GM12878 (cell line): ENCODE measurements at regions not wholly inside any gene's neighbourhood (a gene's known extent, or its start where the extent isn't known, plus 50 kb on each side); places are given as distances from the start of the nearest gene placed in this dataset.

Source experiments
- ATAC-seq: fragments of 200-7000 bp; cut with Tn5 transposase; 3 replicates; pipeline ENCODE4 v1.9.1; 2020; ENCODE audit warnings: mild to moderate bottlenecking, moderate library complexity
- BruUV-seq: library from RNA; stranded (reverse); fragments of 400-500 nt; replicated peaks from 2 replicates; lab custom pipeline; 2021; lab: Mats Ljungman, UMichigan
- CTCF ChIA-PET: fragments of 300-600 bp; sonication (Branson Sonifier 250); formaldehyde crosslinking; extraction: SDS; loops from one replicate; lab custom pipeline; 2021; ENCODE audit warnings: inconsistent platforms; lab: Yijun Ruan, JAX
- POLR2A ChIA-PET: fragments of 350-600 bp; formaldehyde crosslinking; extraction: SDS; loops from one replicate; lab custom pipeline; 2021; ENCODE audit warnings: inconsistent platforms; lab: Charles Lee
- RAD21 ChIA-PET: fragments of 300-600 bp; sonication (Branson Sonifier 250); formaldehyde crosslinking; loops from one replicate; lab custom pipeline; 2023; ENCODE audit warnings: antibody characterized with exemption; ENCODE audit not compliant: unreplicated experiment; lab: Charles Lee
- SMC1A ChIA-PET: fragments of 300-600 bp; sonication (Branson Sonifier 250); formaldehyde crosslinking; loops from one replicate; lab custom pipeline; 2023; ENCODE audit not compliant: unreplicated experiment, uncharacterized antibody; lab: Charles Lee
- DNase-seq: peaks from one replicate; pipeline ENCODE4 v3.0.0-alpha.2; 2011; ENCODE audit warnings: low read depth, low spot score
- FAIRE-seq: peaks from 3 replicates; lab custom pipeline; 2011; peaks lifted over from hg19 to GRCh38; lab: Jason Lieb, UNC
- H2AFZ ChIP-seq: 2 replicates; pipeline ENCODE4 v1.6.0; 2011; ENCODE audit warnings: low read depth, low read length, control low read depth; ENCODE audit not compliant: control insufficient read depth
- H3K27ac ChIP-seq: 2 replicates; pipeline ENCODE4 v1.5.1; 2011; ENCODE audit warnings: control low read depth; ENCODE audit not compliant: control insufficient read depth, insufficient read depth
- H3K27me3 ChIP-seq, 2 experiments: replicated peaks in 1 of 2; 2 replicates each; pipeline versions ENCODE4 v1.6.0 to v1.6.1; 2011; ENCODE audit warnings: low read length in 1 of 2; ENCODE audit not compliant: control insufficient read depth in 2 of 2, insufficient read depth in 2 of 2
- H3K36me3 ChIP-seq, 2 experiments: 2 replicates each; pipeline ENCODE4 v1.5.1; 2011; ENCODE audit warnings: low read length in 1 of 2; ENCODE audit not compliant: control insufficient read depth in 2 of 2, insufficient read depth in 2 of 2
- H3K4me1 ChIP-seq: 2 replicates; pipeline ENCODE4 v1.6.1; 2011; ENCODE audit warnings: mild to moderate bottlenecking, low read length, moderate library complexity, mixed read lengths; ENCODE audit not compliant: control insufficient read depth, insufficient read depth
- H3K4me2 ChIP-seq: 2 replicates; pipeline ENCODE4 v1.6.0; 2011; ENCODE audit warnings: control low read depth; ENCODE audit not compliant: control insufficient read depth, insufficient read depth
- H3K4me3 ChIP-seq: fragments of 200-600 bp; sonication (generic); 2 replicates; pipeline ENCODE4 v1.5.1; 2016
- H3K79me2 ChIP-seq: 2 replicates; pipeline ENCODE4 v1.6.0; 2011; ENCODE audit warnings: low read length; ENCODE audit not compliant: control insufficient read depth, insufficient read depth
- H3K9ac ChIP-seq: 2 replicates; pipeline ENCODE4 v1.8.0; 2011; ENCODE audit warnings: low read length, control low read depth, mixed read lengths; ENCODE audit not compliant: control insufficient read depth, insufficient read depth
- H3K9me3 ChIP-seq: replicated peaks from 3 replicates; pipeline ENCODE4 v1.5.1; 2011; ENCODE audit warnings: mild to moderate bottlenecking, low read length; ENCODE audit not compliant: control insufficient read depth, insufficient read depth
- H4K20me1 ChIP-seq: 2 replicates; pipeline ENCODE4 v1.6.0; 2011; ENCODE audit not compliant: control insufficient read depth, insufficient read depth
- BACH1 ChIP-seq: fragments of 450-650 bp; IDR thresholded peaks from 2 replicates; pipeline ENCODE4 v1.6.1; 2017; ENCODE audit warnings: mild to moderate bottlenecking, borderline replicate concordance
- EED ChIP-seq: sonication (generic); IDR thresholded peaks from 2 replicates; pipeline ENCODE4 v1.6.1; 2016; ENCODE audit warnings: antibody characterized with exemption, low read depth
- ESRRA ChIP-seq: IDR thresholded peaks from 2 replicates; pipeline ENCODE4 v1.6.1; 2012; ENCODE audit warnings: mild to moderate bottlenecking, low read length, improper control_type of control experiment
- FOXK2 ChIP-seq: fragments of 450-650 bp; IDR thresholded peaks from 2 replicates; pipeline ENCODE4 v1.6.1; 2017; ENCODE audit warnings: mild to moderate bottlenecking, moderate library complexity
- HDAC6 ChIP-seq: fragments of 200-600 bp; sonication (generic); IDR thresholded peaks from one replicate; pipeline ENCODE4 v1.8.0; 2017; ENCODE audit warnings: antibody characterized with exemption; ENCODE audit not compliant: unreplicated experiment
- IKZF2 ChIP-seq, 2 experiments: fragments of 450-650 bp; IDR thresholded peaks; 2 replicates each; pipeline ENCODE4 v1.6.1; 2017; ENCODE audit warnings: mild to moderate bottlenecking in 2 of 2, moderate library complexity in 2 of 2
- JUNB ChIP-seq: IDR thresholded peaks from 2 replicates; pipeline ENCODE4 v1.6.1; 2016; ENCODE audit warnings: antibody characterized with exemption, mild to moderate bottlenecking
- MYC ChIP-seq: IDR thresholded peaks from 2 replicates; pipeline ENCODE4 v1.6.1; 2011; ENCODE audit warnings: mild to moderate bottlenecking, low read length, moderate library complexity, inconsistent platforms; ENCODE audit not compliant: insufficient read depth, insufficient replicate concordance, insufficient read length, severe bottlenecking
- NFIC ChIP-seq: IDR thresholded peaks from 2 replicates; pipeline ENCODE4 v1.6.1; 2012; ENCODE audit warnings: low read depth, mild to moderate bottlenecking, inconsistent platforms, low read length, moderate library complexity
- NR2C1 ChIP-seq: fragments of 450-650 bp; IDR thresholded peaks from 2 replicates; pipeline ENCODE4 v1.6.1; 2017; ENCODE audit warnings: antibody characterized with exemption, mild to moderate bottlenecking, moderate library complexity
- RB1 ChIP-seq: fragments of 450-650 bp; formaldehyde crosslinking; IDR thresholded peaks from 2 replicates; pipeline ENCODE4 v1.6.1; 2017; ENCODE audit warnings: mild to moderate bottlenecking, borderline replicate concordance
- RUNX3 ChIP-seq: IDR thresholded peaks from 2 replicates; pipeline ENCODE4 v1.6.1; 2012; ENCODE audit warnings: low read length, inconsistent platforms
- TBL1XR1 ChIP-seq: IDR thresholded peaks from 2 replicates; pipeline ENCODE4 v1.6.1; 2012; ENCODE audit warnings: low read depth, low read length, improper control_type of control experiment
- TCF7 ChIP-seq: IDR thresholded peaks from 2 replicates; pipeline ENCODE4 v1.6.1; 2014; ENCODE audit warnings: antibody characterized with exemption, borderline replicate concordance
- ZNF217 ChIP-seq: fragments of 450-650 bp; IDR thresholded peaks from 2 replicates; pipeline ENCODE4 v1.6.1; 2017; ENCODE audit warnings: antibody characterized with exemption, mild to moderate bottlenecking
- ZNF622 ChIP-seq: fragments of 450-650 bp; IDR thresholded peaks from 2 replicates; pipeline ENCODE4 v1.6.1; 2017; ENCODE audit warnings: mild to moderate bottlenecking, inconsistent platforms
- WGBS: methylation state at CpG from one replicate; pipeline ENCODE4 v1.1.6; 2016; ENCODE audit warnings: low lambda C conversion rate; ENCODE audit not compliant: insufficient replicate concordance, insufficient coverage; ENCODE audit errors: missing lambda C conversion rate; 5-methylcytosine and 5-hydroxymethylcytosine counted together
- in situ Hi-C: fragments of 300-500 bp; cut with MboI; formaldehyde crosslinking; loops from 9 replicates; pipeline ENCODE4 v1.14.3; 2018; ENCODE audit warnings: mixed read lengths
- intact Hi-C: fragments of 100-400 bp; cut with micrococcal nuclease; formaldehyde crosslinking; loops from one replicate; pipeline ENCODE4 v1.14.2; 2022; ENCODE audit not compliant: unreplicated experiment
- TF ChIP-seq, protein P1 (sequence below): fragments of 450-650 bp; IDR thresholded peaks from 2 replicates; pipeline ENCODE4 v1.6.1; 2018; ENCODE audit warnings: mild to moderate bottlenecking, low read depth, moderate library complexity; ENCODE audit not compliant: partially characterized antibody

DNA sequence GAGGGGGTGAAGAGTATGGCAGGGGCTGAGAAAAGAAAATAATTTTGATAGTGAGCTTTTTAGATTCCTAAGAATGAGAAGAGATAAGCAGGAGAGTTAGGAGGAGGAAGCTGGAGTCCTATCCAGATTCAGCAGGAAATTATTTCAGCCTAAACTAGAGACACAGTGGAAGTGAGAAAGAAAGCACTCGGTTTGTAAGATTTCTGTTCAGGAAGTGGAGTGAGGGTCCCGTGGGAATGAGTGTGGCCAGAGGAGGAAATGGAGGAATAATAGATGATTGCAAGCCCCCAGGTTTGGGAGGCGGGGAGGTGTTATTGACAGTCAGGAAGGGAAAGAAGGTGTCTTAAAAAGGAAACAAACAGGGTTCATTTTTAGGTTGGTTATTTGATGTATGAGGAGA lies 84.8 kb upstream of the NRP1 start:
- no peaks in the 10 kb centered on the region for H4K20me1 ChIP-seq
- H3K36me3 ChIP-seq = no peaks in the 10 kb centered on the region
- intact Hi-C loops = no loop called here
- no peak overlapping the region for H3K27ac ChIP-seq
- ChIA-PET CTCF (interaction anchor here (0.6 kb wide), 1 partner anchor 122 kb away, joined by 3 read pairs; no protein-coding TSS in a partner anchor), POLR2A (interaction anchor here (0.5 kb wide), 1 partner anchor 1565 kb away, joined by 3 read pairs; no protein-coding TSS in a partner anchor), SMC1A (interaction anchor here (1.0 kb wide), 1 partner anchor 46 kb away, joined by 3 read pairs; no protein-coding TSS in a partner anchor)
- H3K9ac ChIP-seq = no peak overlapping the region
- FAIRE-seq (no peak), DNase-seq (no peak)
- H3K27me3 ChIP-seq = no peaks in the 10 kb centered on the region
- 2% methylated on average over 3 of the region's 3 CpGs for WGBS
- no peaks in the 10 kb centered on the region for H3K9me3 ChIP-seq
- H2AFZ ChIP-seq = no peak overlapping the region
- H3K4me1 ChIP-seq = no peaks in the 10 kb centered on the region
- H3K79me2 ChIP-seq = no peaks in the 10 kb centered on the region
- no peak overlapping the region for H3K4me3 ChIP-seq
- no peak for TF ChIP-seq ZNF217
- TF ChIP-seq, all 136 proteins: peak for 0
- H3K4me2 ChIP-seq = no peak overlapping the region
- ATAC-seq = no peak
- in situ Hi-C loops = no loop called here
- RAD21 ChIA-PET = no interaction called here
- no TSS peak for BruUV-seq

DNA sequence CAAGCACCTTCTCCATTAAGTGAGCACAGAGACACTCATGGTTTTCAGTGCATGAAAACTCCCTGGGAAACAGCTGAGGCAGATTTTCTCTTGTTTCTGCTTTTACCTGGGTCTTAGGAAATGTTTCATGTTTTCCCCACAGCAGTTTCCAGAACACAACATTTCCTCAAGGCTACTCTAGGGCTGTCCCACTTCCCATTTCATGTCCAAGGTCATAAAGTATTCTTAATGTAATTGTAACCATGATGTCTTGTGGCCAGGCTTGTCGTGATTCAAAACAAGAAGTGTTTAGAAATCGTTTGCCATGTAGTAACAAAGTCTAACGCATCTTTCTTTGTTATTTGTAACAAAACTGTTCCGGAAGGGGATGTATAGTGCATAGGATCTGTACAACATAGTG lies 83.8 kb upstream of the NRP1 start:
- Histone ChIP-seq H3K4me2 (no peak overlapping the region), H3K79me2 (no peaks in the 10 kb centered on the region), H4K20me1 (no peaks in the 10 kb centered on the region), H3K9ac (no peak overlapping the region), H3K9me3 (no peaks in the 10 kb centered on the region), H3K27me3 (no peaks in the 10 kb centered on the region), H3K4me1 (no peaks in the 10 kb centered on the region), H3K27ac (no peak overlapping the region), H3K4me3 (no peak overlapping the region), H3K36me3 (no peaks in the 10 kb centered on the region), H2AFZ (no peak overlapping the region)
- no TSS peak for BruUV-seq
- WGBS = 57% methylated on average over 4 of the region's 4 CpGs
- ATAC-seq = no peak
- no peak for FAIRE-seq
- DNase-seq = no peak
- ChIA-PET RAD21 (no interaction called here), SMC1A (interaction anchor here (1.2 kb wide), 1 partner anchor 361 kb away, joined by 4 read pairs; no protein-coding TSS in a partner anchor), CTCF (no interaction called here), POLR2A (interaction anchor here (0.6 to 0.7 kb wide), 2 partner anchors 165 to 1086 kb away, joined by 3 to 4 read pairs; no protein-coding TSS in a partner anchor)
- in situ Hi-C loops (no loop called here), intact Hi-C loops (no loop called here)
- TF ChIP-seq EED (no peak), RUNX3 (no peak), ESRRA (no peak), NR2C1 (no peak), ZNF622 (no peak), BACH1 (no peak), TBL1XR1 (no peak), JUNB (no peak), MYC (no peak), IKZF2 (IDR thresholded peaks at IDR 0.05) (no peak), HDAC6 (no peak), TCF7 (no peak), FOXK2 (no peak), RB1 (no peak), NFIC (no peak)
- TF ChIP-seq, protein P1, sequence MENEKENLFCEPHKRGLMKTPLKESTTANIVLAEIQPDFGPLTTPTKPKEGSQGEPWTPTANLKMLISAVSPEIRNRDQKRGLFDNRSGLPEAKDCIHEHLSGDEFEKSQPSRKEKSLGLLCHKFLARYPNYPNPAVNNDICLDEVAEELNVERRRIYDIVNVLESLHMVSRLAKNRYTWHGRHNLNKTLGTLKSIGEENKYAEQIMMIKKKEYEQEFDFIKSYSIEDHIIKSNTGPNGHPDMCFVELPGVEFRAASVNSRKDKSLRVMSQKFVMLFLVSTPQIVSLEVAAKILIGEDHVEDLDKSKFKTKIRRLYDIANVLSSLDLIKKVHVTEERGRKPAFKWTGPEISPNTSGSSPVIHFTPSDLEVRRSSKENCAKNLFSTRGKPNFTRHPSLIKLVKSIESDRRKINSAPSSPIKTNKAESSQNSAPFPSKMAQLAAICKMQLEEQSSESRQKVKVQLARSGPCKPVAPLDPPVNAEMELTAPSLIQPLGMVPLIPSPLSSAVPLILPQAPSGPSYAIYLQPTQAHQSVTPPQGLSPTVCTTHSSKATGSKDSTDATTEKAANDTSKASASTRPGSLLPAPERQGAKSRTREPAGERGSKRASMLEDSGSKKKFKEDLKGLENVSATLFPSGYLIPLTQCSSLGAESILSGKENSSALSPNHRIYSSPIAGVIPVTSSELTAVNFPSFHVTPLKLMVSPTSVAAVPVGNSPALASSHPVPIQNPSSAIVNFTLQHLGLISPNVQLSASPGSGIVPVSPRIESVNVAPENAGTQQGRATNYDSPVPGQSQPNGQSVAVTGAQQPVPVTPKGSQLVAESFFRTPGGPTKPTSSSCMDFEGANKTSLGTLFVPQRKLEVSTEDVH = no peak
